ACC112 (cell line): ENCODE measurements at regions not wholly inside any gene's neighbourhood (a gene's known extent, or its start where the extent isn't known, plus 50 kb on each side); places are given as distances from the start of the nearest gene placed in this dataset.

Source experiments
- H2AFZ ChIP-seq: fragments of 200-600 bp; sonication (generic); one replicate; pipeline ENCODE4 v1.6.0; 2017; ENCODE audit warnings: antibody characterized with exemption, low read length; ENCODE audit not compliant: unreplicated experiment
- H3K27ac ChIP-seq: fragments of 200-600 bp; sonication (generic); 2 replicates; pipeline ENCODE4 v1.5.1; 2014; ENCODE audit warnings: low read depth, mild to moderate bottlenecking, antibody characterized with exemption, low read length, moderate library complexity
- H3K27me3 ChIP-seq: fragments of 200-600 bp; sonication (generic); 2 replicates; pipeline ENCODE4 v1.6.1; 2014; ENCODE audit warnings: mild to moderate bottlenecking, antibody characterized with exemption, low read length, moderate library complexity, mixed read lengths; ENCODE audit not compliant: insufficient read depth
- H3K36me3 ChIP-seq: fragments of 200-600 bp; sonication (generic); 2 replicates; pipeline ENCODE4 v1.6.1; 2016; ENCODE audit warnings: mild to moderate bottlenecking, antibody characterized with exemption, low read length, moderate library complexity, mixed read lengths; ENCODE audit not compliant: insufficient read depth
- H3K4me1 ChIP-seq: fragments of 200-600 bp; sonication (generic); one replicate; pipeline ENCODE4 v1.6.1; 2016; ENCODE audit warnings: low read length, mixed read lengths; ENCODE audit not compliant: insufficient read depth, unreplicated experiment, control insufficient read depth
- H3K4me3 ChIP-seq: fragments of 200-600 bp; sonication (generic); 2 replicates; pipeline ENCODE4 v1.5.1; 2014; ENCODE audit warnings: mild to moderate bottlenecking, low read depth, low read length
- H3K79me2 ChIP-seq: fragments of 200-600 bp; sonication (generic); one replicate; pipeline ENCODE4 v1.6.0; 2016; ENCODE audit warnings: low read length; ENCODE audit not compliant: control insufficient read depth, unreplicated experiment, insufficient read depth

DNA sequence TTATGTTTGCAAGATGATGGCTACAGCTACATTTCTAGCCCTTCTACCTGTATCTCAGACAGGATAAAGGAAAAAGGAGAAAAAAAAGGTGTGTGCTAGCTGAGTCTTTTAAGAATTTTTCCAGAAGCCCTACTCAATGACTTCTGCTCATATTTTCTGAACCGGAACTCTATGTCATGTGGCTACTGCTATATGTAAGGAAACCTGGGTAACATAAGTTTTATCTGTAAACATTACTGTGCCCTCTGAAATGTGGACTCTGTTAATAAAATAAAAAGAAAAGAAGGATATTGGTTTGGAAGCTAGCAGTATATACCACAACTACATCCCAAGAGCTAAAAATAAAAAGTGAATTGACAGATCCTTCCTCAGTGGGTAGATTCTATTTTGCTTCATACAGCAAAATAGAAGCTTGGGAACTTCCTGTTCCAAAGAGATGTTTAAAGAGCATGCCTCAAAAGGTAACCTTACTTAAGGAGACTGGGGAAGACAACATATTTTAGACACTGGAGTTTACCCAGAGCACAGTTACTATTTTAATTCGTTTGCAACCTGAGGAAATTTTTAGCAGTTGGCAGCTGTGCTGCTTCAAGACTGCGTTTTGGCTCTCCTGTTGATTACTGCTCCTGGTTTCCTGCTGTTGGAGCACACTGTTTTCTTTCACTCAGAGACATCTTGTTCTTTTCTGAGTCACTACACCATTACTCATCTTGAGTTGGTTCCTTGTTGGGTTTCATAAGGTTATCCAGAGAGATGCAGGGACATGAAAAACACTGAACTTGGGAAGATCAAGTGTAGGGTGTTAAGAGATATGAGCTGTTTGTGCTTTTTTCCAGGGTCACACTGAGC is 280.7 kb downstream of the NFKBIZ start:
- Histone ChIP-seq H3K79me2 (no peaks in the 10 kb centered on the region), H2AFZ (peak overlapping the region; percentile 94), H3K27ac (peak overlapping the region; percentile 91), H3K36me3 (no peaks in the 10 kb centered on the region), H3K4me1 (peaks cover 25% of the 10 kb centered on the region), H3K4me3 (no peak overlapping the region; the same call in 1 of the 2 replicates), H3K27me3 (no peaks in the 10 kb centered on the region)

DNA sequence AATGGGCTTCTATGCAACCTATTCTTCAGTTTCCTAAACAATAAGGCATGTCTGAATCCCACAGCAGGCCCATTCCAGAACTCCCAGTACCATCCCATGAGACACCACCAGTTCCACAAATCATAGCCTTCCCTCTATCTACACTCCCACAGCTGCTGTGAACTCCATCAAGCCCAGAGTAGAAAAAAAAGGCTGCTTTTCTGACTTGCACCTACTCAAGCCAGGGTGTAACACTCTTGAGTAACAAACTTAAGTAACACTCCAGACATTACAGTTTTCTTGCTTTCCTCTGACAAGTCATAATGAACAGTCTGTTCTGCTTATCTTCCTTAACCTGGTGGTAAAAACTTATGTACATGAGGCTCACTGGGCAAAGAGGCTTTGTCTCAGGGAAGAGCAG is 283.1 kb downstream of the NFKBIZ start:
- no peak overlapping the region for H2AFZ ChIP-seq
- no peaks in the 10 kb centered on the region for H3K27me3 ChIP-seq
- H3K36me3 ChIP-seq: no peaks in the 10 kb centered on the region
- H3K4me1 ChIP-seq: peaks cover 14% of the 10 kb centered on the region
- no peak overlapping the region for H3K27ac ChIP-seq
- no peaks in the 10 kb centered on the region for H3K79me2 ChIP-seq
- H3K4me3 ChIP-seq: no peak overlapping the region

DNA sequence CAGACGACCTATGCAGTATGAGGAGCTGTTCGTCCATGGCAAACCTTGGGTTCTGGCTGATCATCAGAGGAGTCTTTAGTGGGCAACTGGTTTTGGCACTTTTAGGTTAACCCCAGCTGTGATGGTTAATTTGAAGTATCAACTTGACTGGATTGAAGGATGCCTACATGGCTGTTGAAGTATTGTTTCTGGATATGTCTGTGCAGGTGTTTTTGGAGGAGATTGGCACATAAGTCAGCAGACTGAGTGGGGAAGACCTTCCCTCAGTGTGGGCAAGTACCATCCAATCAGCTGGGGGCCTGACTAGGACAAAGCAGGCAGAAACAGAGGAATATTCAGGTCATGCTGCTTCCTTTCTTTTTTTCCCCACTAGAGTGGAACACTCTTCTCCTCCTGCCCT is 284.1 kb downstream of the NFKBIZ start:
- Histone ChIP-seq H3K27me3 (no peaks in the 10 kb centered on the region), H2AFZ (no peak overlapping the region), H3K79me2 (no peaks in the 10 kb centered on the region), H3K27ac (no peak overlapping the region), H3K36me3 (no peaks in the 10 kb centered on the region), H3K4me3 (no peak overlapping the region), H3K4me1 (peaks cover 14% of the 10 kb centered on the region)

DNA sequence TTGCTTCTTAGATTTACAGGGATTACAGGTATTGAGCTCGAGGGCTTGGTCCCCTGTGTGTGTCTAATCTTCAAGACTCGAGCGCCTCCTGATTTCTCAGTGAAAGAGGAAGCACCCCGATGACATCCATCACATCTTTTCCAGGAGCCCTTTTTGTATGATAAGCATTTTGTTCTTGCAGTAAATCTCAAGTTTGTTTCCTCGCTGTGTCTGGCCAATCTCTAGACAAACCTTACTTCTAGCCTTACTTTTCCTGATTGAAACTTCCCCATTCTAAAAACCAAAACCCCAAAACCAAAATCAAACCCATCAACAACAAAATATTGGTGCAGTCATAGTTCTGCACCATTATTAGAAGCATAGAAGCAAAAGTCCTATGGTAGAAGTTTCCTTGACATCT is 286.0 kb downstream of the NFKBIZ start:
- Histone ChIP-seq H3K36me3 (no peaks in the 10 kb centered on the region), H3K4me3 (no peak overlapping the region), H2AFZ (no peak overlapping the region), H3K4me1 (peaks cover 5% of the 10 kb centered on the region), H3K27ac (no peak overlapping the region), H3K79me2 (no peaks in the 10 kb centered on the region), H3K27me3 (no peaks in the 10 kb centered on the region)

DNA sequence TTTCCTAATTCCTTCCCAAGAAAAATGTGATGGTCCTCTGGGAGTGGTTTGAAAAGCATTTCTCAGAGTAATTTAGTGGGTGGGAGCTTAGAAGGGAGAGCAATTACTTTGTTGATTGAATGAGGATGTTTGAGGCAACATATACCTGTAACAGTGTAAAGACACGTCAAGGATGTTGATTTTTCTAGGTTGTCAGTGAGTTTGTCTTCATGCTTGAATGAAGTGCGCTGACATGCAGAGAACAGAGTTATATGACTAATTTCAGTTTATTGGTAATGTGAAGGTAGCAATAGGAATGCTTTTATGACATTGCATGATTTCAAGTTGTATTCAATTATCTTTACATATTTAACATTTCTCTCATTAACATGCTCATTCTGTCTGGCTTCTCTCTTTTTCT is 286.9 kb downstream of the NFKBIZ start:
- H3K79me2 ChIP-seq: no peaks in the 10 kb centered on the region
- H3K4me1 ChIP-seq: peaks cover 2% of the 10 kb centered on the region
- H3K27ac ChIP-seq: no peak overlapping the region
- no peak overlapping the region for H3K4me3 ChIP-seq
- no peaks in the 10 kb centered on the region for H3K27me3 ChIP-seq
- no peak overlapping the region for H2AFZ ChIP-seq
- no peaks in the 10 kb centered on the region for H3K36me3 ChIP-seq

DNA sequence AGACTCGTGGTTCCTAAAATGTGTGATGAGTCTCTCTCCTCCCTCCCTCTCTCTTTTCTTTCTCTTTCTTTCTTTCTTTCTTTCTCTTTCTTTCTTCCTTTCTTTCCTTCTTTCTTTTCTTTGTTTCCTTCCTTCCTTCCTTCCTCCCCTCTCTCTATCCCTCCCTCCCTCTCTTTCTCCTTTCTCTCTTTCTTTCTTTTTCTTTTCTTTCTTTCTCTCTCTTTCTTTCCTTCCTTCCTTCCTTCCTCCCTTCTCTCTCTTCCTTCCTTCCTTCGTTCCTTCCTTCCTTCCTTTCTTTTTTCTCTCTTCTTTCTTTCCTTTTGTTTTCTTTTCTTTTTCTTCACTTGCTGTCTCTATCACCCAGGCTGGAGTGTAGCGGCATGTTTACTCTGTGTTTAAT is 290.8 kb downstream of the NFKBIZ start:
- peaks cover 23% of the 10 kb centered on the region for H3K4me1 ChIP-seq
- no peak overlapping the region for H3K4me3 ChIP-seq
- no peak overlapping the region for H2AFZ ChIP-seq
- no peaks in the 10 kb centered on the region for H3K27me3 ChIP-seq
- H3K79me2 ChIP-seq: no peaks in the 10 kb centered on the region
- no peak overlapping the region for H3K27ac ChIP-seq
- H3K36me3 ChIP-seq: no peaks in the 10 kb centered on the region

DNA sequence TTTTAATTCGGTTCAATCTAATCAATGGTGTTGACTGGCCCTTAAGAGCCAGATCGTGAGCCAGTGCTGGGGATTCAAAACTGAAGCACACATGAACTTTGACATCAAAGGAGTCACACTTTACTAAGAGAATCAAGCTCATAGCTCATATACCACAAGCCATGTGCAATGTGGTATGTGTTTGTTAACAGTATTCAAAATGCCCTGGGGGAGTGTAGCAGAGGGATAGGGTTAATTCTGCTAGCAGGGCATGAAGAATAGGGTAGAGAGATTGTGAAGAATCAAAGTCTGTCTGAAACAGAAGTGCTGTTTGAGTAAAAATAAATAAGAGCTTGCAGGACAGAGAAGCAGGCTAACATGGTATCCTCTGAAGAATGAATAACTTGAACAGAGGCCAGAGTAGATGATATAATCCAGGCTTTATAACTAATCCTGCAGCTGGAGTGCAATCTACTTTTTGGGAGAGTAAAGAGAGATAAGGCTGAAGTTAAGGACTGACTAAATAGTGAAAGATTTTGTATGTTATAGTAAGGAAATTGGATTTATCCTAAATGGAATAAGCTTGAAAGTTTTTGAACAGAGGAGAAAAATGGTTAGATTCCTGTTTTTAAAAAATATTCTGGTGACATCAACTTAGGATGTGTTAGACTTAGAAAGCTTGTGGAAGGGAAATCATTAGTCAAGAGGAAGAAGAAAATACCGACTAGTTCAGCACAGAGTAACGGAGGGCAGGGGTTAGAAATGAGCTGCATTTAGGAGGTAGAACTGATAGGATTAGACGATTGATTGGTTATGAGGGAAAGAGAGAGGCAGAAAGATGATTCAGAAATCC is 292.0 kb downstream of the NFKBIZ start:
- Histone ChIP-seq H3K4me3 (no peak overlapping the region), H2AFZ (peak overlapping the region; percentile 37), H3K27ac (peak overlapping the region; percentile 17; the same call in 1 of the 2 replicates), H3K36me3 (no peaks in the 10 kb centered on the region), H3K79me2 (no peaks in the 10 kb centered on the region), H3K27me3 (no peaks in the 10 kb centered on the region), H3K4me1 (peaks cover 23% of the 10 kb centered on the region)

DNA sequence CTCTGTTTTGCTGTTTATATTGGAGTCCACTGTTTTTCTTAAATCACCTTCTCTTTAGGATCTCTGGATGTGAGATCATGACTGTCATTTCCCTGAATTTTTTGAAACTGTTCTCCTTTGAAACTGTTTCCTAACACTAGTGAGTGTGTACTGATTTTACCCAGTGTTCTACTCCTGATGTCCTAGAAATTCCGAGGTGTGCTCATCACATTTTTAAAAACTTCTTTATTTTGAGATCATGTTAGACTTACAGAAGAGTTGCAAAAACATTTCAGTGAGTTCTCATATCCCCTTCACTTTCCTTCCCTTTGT is 292.6 kb downstream of the NFKBIZ start:
- no peak overlapping the region for H3K4me3 ChIP-seq
- H3K4me1 ChIP-seq: peaks cover 23% of the 10 kb centered on the region
- H2AFZ ChIP-seq: peak overlapping the region; percentile 37
- H3K27ac ChIP-seq: peak overlapping the region; percentile 43
- H3K27me3 ChIP-seq: no peaks in the 10 kb centered on the region
- H3K36me3 ChIP-seq: no peaks in the 10 kb centered on the region
- no peaks in the 10 kb centered on the region for H3K79me2 ChIP-seq

DNA sequence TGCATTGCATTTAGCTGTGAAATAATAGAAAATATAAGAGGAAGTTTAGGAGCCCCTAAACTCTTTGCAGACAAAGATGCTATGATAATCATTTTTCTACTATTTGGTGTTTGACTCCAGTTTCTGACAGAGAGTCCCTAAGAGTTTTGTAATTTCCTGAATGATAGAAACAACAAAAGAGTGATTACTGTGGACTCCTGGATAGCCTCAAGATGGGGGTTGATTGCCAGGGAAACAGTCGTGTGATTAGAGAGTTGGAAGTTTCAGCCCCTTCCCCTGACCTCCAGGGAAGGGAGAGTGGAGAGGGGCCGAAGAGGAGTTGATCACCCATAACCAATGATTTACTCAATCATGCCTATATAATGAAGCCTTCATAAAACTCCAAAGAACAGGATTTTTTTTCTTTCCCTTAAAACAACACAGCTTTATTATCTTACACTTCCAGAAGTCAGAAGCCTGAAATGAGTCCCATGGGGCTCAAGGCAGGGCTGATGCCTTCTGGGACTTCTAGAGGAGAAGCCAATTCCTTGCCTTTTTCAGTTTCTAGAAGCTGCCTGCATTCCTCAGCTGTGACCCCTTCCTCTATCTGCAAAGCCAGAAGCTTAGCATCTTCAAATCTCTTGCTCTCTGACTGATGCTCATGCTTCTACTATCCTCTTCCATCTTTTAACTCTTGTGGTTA is 292.3 kb upstream of the ZPLD1 start:
- no peaks in the 10 kb centered on the region for H3K27me3 ChIP-seq
- peak overlapping the region; percentile 43 for H3K27ac ChIP-seq
- no peaks in the 10 kb centered on the region for H3K36me3 ChIP-seq
- H2AFZ ChIP-seq: peak overlapping the region; percentile 37
- no peak overlapping the region for H3K4me3 ChIP-seq
- H3K79me2 ChIP-seq: no peaks in the 10 kb centered on the region
- peaks cover 23% of the 10 kb centered on the region for H3K4me1 ChIP-seq

DNA sequence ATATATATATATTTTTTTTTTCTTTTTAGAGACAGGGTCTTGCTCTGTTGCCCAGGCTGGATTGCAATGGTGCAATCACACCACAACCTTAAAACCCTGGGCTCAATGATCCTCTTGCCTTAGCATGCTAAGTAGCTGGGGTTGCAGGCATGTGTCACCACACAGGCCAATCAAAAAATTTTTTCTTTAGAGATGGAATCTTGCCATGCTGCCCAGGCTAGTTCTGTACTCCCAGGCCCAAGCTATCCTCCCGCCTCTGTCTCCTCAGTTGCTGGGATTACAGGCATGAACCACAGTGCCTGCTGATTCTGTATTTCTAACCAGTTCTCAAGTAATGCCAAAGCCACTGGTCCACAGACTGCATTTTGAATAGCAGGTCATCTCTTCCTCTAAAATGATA is 291.3 kb upstream of the ZPLD1 start:
- no peaks in the 10 kb centered on the region for H3K27me3 ChIP-seq
- no peak overlapping the region for H3K27ac ChIP-seq
- no peaks in the 10 kb centered on the region for H3K36me3 ChIP-seq
- H3K79me2 ChIP-seq: no peaks in the 10 kb centered on the region
- peaks cover 23% of the 10 kb centered on the region for H3K4me1 ChIP-seq
- no peak overlapping the region for H3K4me3 ChIP-seq
- no peak overlapping the region for H2AFZ ChIP-seq
